OCI-LY3 (cell line): ENCODE measurements at regions not wholly inside any gene's neighbourhood (a gene's known extent, or its start where the extent isn't known, plus 50 kb on each side); places are given as distances from the start of the nearest gene placed in this dataset.

Experiments
- H2AFZ ChIP-seq: fragments of 200-600, 300-600 bp; shearing (Covaris generic); 2 replicates; pipeline ENCODE4 v1.6.0; 2014; ENCODE audit warnings: antibody characterized with exemption, low read depth, low read length
- H3K27ac ChIP-seq: fragments of 200-600, 300-600 bp; sonication (generic); 2 replicates; pipeline ENCODE4 v1.5.1; 2014; ENCODE audit warnings: mild to moderate bottlenecking, low read length, moderate library complexity, mixed read lengths
- H3K27me3 ChIP-seq: fragments of 200-600, 300-600 bp; sonication (generic); 2 replicates; pipeline ENCODE4 v1.6.1; 2014; ENCODE audit warnings: low read depth, low read length, mixed read lengths
- H3K36me3 ChIP-seq: fragments of 200-600, 300-600 bp; sonication (generic); replicated peaks from 2 replicates; pipeline ENCODE3; 2014; ENCODE audit warnings: low read depth, low read length, mixed read lengths
- H3K4me1 ChIP-seq: fragments of 300-600, 200-600 bp; sonication (generic); 2 replicates; pipeline ENCODE4 v1.6.1; 2014; ENCODE audit warnings: low read length, mixed read lengths
- H3K4me2 ChIP-seq: fragments of 200-600, 300-600 bp; sonication (generic); 2 replicates; pipeline ENCODE4 v1.6.1; 2014; ENCODE audit warnings: low read length, mixed read lengths
- H3K4me3 ChIP-seq: fragments of 300-600, 200-600 bp; sonication (generic); 2 replicates; pipeline ENCODE4 v1.5.1; 2014; ENCODE audit warnings: antibody characterized with exemption, mild to moderate bottlenecking, low read length, moderate library complexity
- H3K79me2 ChIP-seq: fragments of 300-600, 200-600 bp; shearing (Covaris generic); 2 replicates; pipeline ENCODE4 v1.6.1; 2014; ENCODE audit warnings: mild to moderate bottlenecking, low read length, mixed read lengths
- H3K9ac ChIP-seq: fragments of 300-600, 200-600 bp; shearing (Covaris generic); 2 replicates; pipeline ENCODE4 v1.6.0; 2014; ENCODE audit warnings: mild to moderate bottlenecking, low read length, moderate library complexity
- H3K9me3 ChIP-seq: fragments of 200-600, 300-600 bp; shearing (Covaris generic); 2 replicates; pipeline ENCODE4 v1.6.1; 2014; ENCODE audit warnings: low read length, mixed read lengths; ENCODE audit not compliant: insufficient read depth
- H4K20me1 ChIP-seq: fragments of 200-600, 300-600 bp; sonication (generic); 2 replicates; pipeline ENCODE4 v1.6.1; 2016; ENCODE audit warnings: low read length, mixed read lengths; ENCODE audit not compliant: insufficient read depth
- EZH2phosphoT487 ChIP-seq: fragments of 200-600 bp; shearing (Covaris generic); IDR thresholded peaks from 2 replicates; pipeline ENCODE4 v1.6.1; 2018; ENCODE audit warnings: antibody characterized with exemption, mixed run types, low read depth
- TF ChIP-seq, protein P1 (sequence below): fragments of 200-600, 300-600 bp; sonication (generic); IDR thresholded peaks from 2 replicates; pipeline ENCODE4 v1.5.1; 2014; ENCODE audit warnings: antibody characterized with exemption, low read length, low read depth

DNA sequence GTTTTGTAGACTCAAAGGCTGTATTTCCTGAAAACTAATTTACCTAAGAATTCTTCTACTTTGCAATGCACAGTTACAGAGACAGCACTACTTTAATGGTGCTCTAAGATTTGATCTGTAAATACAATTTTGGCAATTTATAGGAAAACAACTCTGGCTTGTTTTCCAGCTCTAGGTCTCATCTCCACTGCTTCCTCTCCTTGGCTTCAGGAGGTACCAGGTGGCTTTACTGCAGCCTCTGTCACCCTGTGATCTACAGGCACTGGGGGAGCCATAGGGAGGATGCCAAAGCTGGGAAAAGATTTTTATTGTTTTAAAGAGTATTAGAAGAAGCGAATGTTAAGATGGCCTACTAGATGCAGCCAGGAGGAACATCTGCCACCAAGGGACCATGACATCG, 1563.6 kb downstream of the OLFM4 start:
- no peak overlapping the region for H3K4me3 ChIP-seq
- TF ChIP-seq, protein P1, sequence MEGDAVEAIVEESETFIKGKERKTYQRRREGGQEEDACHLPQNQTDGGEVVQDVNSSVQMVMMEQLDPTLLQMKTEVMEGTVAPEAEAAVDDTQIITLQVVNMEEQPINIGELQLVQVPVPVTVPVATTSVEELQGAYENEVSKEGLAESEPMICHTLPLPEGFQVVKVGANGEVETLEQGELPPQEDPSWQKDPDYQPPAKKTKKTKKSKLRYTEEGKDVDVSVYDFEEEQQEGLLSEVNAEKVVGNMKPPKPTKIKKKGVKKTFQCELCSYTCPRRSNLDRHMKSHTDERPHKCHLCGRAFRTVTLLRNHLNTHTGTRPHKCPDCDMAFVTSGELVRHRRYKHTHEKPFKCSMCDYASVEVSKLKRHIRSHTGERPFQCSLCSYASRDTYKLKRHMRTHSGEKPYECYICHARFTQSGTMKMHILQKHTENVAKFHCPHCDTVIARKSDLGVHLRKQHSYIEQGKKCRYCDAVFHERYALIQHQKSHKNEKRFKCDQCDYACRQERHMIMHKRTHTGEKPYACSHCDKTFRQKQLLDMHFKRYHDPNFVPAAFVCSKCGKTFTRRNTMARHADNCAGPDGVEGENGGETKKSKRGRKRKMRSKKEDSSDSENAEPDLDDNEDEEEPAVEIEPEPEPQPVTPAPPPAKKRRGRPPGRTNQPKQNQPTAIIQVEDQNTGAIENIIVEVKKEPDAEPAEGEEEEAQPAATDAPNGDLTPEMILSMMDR, result no peak
- no peak for TF ChIP-seq EZH2phosphoT487
- H3K36me3 ChIP-seq, result no peaks in the 10 kb centered on the region
- no peaks in the 10 kb centered on the region for H4K20me1 ChIP-seq
- H3K4me2 ChIP-seq, result no peak overlapping the region
- no peak overlapping the region for H3K27ac ChIP-seq
- no peak overlapping the region for H2AFZ ChIP-seq
- no peaks in the 10 kb centered on the region for H3K9me3 ChIP-seq
- H3K4me1 ChIP-seq, result no peaks in the 10 kb centered on the region
- H3K79me2 ChIP-seq, result no peaks in the 10 kb centered on the region
- H3K9ac ChIP-seq, result no peak overlapping the region
- H3K27me3 ChIP-seq, result no peaks in the 10 kb centered on the region

DNA sequence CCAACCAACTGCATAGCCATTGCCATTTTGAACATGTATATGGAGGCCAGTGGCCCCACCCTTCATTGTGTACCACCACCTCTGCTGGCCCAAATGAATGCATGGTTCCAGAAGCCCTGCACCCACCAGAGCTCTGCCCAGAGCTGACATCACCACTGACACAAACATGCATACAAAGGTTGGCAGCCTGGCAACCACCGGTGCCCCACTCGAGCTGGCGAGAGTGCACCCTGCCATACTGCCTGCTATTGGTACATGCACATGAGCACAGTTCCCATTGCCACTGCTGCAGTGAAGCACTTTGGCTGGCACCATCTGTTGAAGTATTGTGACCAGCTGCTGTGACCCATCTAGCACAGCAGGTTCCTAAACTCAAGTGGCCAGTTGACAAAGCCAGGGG, 1564.9 kb downstream of the OLFM4 start:
- TF ChIP-seq, protein P1, result no peak
- no peak for TF ChIP-seq EZH2phosphoT487
- H3K9me3 ChIP-seq, result no peaks in the 10 kb centered on the region

DNA sequence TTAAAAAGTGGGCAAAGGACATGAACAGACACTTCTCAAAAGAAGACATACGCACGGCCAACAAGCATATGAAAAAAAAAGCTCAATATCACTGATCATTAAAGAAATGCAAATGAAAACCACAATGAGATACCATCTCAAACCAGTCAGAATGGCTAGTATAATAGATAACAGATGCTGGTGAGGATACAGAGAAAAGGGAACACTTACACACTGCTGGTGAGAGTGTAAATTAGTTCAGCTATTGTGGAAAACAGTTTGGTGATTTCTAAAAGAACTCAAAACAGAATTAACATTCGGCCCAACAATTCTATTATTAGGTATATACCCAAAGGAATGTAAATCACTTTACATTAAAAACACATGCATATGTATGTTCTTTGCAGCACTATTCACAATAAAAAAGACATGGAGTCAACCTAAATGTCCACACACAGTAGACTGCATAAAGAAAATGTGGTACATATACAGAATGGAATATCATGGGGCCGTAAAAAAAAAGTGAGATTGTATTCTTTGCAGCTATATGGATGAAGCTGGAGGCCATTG, 1569.0 kb downstream of the OLFM4 start:
- no peaks in the 10 kb centered on the region for H3K79me2 ChIP-seq
- TF ChIP-seq EZH2phosphoT487, result no peak
- TF ChIP-seq, protein P1, result no peak

More for the DNA sequence above, 1564.9 kb downstream of the OLFM4 start:
- H2AFZ ChIP-seq, result no peak overlapping the region
- no peaks in the 10 kb centered on the region for H4K20me1 ChIP-seq
- no peaks in the 10 kb centered on the region for H3K79me2 ChIP-seq
- H3K36me3 ChIP-seq, result no peaks in the 10 kb centered on the region
- no peak overlapping the region for H3K9ac ChIP-seq
- no peaks in the 10 kb centered on the region for H3K4me1 ChIP-seq
- no peak overlapping the region for H3K4me3 ChIP-seq
- H3K27ac ChIP-seq, result no peak overlapping the region
- no peaks in the 10 kb centered on the region for H3K27me3 ChIP-seq
- H3K4me2 ChIP-seq, result no peak overlapping the region

DNA sequence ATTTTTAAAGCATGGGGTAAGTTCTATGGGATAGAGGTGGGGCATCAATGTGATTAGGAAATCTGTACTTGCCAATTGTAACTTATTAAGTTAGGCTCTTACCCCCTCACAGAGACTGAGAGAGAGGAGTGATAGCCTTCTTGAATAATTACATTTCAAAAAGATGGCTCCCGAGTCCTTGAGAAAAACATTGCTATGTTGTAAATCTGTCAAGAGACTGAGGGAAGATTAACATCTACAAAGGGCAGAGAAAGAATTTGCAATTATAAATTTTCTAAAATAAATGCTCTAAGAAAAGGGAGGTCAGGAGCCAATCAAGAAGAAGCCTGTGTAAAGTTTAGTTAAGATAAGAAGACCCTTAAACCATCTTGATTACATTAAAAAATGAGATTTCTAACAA, 1570.8 kb downstream of the OLFM4 start:
- TF ChIP-seq, protein P1, result no peak
- no peak for TF ChIP-seq EZH2phosphoT487
- Histone ChIP-seq H3K27me3 (no peaks in the 10 kb centered on the region), H4K20me1 (no peaks in the 10 kb centered on the region), H2AFZ (no peak overlapping the region), H3K79me2 (no peaks in the 10 kb centered on the region), H3K27ac (no peak overlapping the region), H3K9me3 (no peaks in the 10 kb centered on the region), H3K4me1 (no peaks in the 10 kb centered on the region), H3K9ac (no peak overlapping the region), H3K4me3 (no peak overlapping the region), H3K36me3 (no peaks in the 10 kb centered on the region), H3K4me2 (no peak overlapping the region)

More for the DNA sequence above, 1569.0 kb downstream of the OLFM4 start:
- Histone ChIP-seq H2AFZ (no peak overlapping the region), H3K9me3 (no peaks in the 10 kb centered on the region), H3K9ac (no peak overlapping the region), H3K4me1 (no peaks in the 10 kb centered on the region), H4K20me1 (no peaks in the 10 kb centered on the region), H3K4me2 (no peak overlapping the region), H3K27ac (no peak overlapping the region), H3K36me3 (no peaks in the 10 kb centered on the region), H3K27me3 (no peaks in the 10 kb centered on the region), H3K4me3 (no peak overlapping the region)
